EL (cell line): ENCODE measurements at regions not wholly inside any gene's neighbourhood (a gene's known extent, or its start where the extent isn't known, plus 50 kb on each side); places are given as distances from the start of the nearest gene placed in this dataset.

ENCODE experiments used
- DNase-seq: peaks from one replicate; pipeline ENCODE4 v3.0.0-alpha.2; 2016

DNA sequence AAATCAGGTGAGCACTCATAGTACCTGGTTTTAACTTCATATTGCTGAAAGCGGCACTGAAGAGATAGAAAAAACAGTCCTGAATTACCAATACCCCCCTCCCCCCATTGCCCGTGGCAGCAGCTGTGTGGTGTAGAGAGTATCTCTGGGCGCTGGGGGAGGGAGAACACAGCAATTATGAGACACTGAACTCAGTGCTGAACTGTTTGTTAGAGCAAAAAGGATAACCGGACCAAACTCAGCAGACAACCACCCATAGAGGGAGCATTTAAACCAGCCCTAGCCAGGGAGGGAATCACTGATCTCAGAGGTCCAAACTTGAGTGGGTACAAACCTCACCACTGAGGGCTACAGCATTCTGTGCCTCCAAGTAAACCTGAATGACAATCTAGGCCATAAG, 457.4 kb upstream of the TEX13C start:
- no peak for DNase-seq

DNA sequence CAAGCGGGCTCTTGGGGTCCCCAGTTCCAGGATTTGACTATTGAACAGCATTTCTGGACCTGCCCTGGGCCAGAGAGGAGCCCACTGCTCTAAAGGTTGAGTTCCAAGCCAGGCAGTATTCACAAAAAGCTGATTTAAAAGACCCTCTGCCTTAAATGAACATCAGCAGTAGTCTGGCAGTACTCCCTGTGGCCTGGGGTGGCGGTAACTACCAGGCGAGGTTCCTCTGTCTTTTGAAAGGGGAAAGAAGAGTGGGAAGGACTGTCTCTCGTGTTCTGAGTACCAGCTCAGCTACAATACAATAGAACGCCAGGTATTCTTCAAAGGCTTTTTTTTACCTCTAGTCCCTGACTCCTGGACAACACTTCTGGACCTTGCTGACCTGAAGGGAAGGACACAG, 456.4 kb upstream of the TEX13C start:
- no peak for DNase-seq

DNA sequence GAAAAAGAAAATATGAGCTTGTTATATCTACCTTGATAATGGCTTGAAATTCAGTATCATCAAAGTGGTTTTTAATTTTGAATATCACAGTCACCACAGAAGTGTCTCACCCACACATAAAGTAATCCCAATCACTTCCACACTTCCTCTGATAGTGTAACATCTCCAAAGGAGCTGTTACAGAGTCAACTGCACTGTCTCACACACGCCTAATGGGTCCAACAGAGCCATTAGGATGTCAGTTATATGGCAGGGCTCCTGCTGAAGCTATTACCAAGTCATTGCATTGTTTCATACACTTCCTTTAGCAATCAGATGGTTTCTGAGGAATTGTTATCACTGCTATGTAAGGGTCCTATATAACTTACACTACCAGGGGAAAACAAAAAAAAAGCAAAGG, 432.1 kb upstream of the TEX13C start:
- no peak for DNase-seq

DNA sequence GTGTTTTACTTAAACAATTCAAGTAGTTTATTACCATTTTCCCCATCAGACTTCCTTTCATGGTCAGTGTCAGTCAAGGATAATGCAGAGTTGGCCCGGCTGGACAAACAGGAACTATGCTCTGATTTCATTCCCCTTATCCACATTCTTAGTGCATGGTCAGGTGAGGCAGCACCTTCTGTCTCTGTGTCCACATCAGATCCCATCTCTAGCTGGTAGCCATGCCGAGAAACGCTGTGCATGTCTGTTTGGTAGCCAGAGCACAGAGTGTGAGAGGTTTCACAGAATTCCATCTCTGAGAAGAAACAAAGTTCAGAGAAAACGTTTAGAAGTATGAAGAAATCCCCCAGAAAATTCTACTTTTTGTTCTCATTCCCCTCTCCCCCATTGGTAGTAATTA, 423.7 kb upstream of the TEX13C start:
- no peak for DNase-seq

DNA sequence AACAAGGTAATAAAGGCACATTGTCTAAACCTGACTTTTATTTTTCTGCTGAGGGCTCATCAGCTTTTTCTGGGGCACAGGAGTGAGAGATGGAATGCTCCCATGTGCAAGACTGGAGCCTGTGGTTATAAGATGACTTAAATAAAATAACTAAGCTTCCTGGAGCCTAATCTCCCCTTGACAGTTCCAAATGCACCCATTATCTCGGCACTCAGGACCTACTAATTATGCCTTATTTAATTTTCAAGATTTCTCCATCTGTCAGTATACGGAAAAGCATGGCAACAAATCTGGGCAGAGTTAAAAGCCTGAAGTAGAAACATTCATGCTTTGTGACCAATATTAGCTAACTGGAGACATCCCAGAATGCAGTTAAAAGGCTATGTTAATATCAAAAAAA, 416.7 kb upstream of the TEX13C start:
- no peak for DNase-seq

DNA sequence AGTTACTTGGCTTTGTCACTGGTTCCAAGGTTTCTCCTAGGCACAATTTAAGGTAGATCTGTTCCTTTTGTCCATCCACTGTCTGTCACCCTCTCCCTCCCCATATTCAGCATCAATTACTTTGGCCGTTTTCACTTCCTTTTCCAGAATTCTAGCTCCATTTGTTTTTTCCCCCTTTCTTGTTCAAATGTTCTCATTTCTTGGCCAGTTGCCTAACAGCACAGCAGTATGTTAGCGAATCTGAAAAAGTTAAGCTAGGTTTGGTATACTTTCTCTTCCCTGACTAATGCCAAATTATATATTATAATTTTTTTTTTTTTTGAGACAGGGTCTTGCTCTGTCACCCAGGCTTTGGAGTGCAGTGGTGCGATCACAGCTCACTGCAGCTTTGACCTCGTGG, 409.1 kb upstream of the TEX13C start:
- DNase-seq = no peak

DNA sequence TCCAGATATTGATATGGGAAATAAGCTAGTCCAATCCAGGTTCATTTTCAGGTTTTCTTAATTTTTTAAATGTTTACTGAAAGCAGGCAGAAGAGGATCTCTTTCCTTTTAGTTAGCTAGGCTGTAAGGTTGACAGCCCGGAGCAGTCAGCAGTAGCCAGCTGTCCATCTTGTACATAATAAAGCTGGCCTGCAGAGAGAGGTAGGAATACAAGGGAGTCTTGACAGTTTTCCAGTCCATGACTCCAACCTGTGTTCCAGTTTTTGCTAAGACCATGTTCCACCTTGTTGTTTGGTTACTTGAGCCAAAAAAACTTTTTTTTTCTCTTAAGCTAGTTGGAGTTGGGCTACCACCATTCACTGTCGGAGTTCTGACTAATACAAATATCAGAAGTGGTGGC, 402.7 kb upstream of the TEX13C start:
- no peak for DNase-seq

DNA sequence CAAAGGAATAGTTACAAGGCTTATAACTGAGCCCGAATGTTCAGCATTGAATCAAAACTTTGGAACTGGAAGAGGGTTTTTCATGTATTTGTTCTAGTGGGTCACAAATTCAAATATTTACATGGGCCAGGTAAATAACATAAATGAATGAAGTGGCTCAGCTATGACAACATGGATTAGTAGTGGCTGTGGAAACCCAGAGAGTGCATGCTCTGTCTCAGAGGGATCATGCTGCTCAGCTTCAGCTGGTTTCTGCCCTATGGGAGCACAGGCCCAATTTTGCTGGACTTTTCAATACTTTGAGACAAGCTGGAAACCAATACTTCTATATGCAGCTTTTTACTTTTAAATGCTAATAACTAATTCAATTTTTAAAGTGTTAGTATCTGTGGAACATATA, 394.0 kb upstream of the TEX13C start:
- no peak for DNase-seq

DNA sequence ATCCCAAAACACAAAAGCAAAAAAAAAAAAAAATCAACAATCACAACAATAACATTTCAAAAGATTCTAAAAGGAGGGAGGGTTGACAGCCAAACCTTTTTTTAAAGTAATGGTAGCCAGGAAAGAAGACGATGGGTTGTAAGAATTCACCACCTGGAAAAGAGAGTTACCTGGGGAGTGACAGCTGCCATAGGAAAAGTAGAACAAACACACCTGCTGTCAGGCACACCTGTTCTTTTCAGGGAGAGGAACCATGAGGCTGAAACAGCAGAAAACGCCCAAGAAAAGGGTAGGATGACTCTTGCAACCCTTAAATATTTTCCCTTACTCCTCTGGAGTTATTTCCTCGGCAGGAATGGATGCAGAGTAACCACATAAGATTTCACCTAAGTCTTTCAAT, 388.4 kb upstream of the TEX13C start:
- DNase-seq = no peak

DNA sequence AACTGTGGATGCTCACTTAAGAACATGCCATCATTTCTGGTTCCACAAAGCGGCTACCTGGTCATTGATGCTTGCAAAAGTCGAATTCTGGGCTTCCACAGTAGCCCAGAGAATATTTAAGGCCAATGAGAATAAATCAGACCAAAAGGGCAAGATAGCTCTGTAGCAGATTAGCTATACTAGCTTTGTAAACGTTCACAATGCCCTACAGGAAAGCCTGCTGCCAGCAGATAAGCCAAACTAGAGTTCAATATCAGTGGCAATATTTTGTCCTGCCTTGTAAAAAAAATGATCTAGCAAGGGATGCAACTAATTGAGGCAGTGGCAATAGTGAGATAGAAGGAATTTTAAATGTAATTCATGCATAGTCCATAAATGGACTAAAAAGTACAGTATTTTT, 387.7 kb upstream of the TEX13C start:
- DNase-seq = no peak

DNA sequence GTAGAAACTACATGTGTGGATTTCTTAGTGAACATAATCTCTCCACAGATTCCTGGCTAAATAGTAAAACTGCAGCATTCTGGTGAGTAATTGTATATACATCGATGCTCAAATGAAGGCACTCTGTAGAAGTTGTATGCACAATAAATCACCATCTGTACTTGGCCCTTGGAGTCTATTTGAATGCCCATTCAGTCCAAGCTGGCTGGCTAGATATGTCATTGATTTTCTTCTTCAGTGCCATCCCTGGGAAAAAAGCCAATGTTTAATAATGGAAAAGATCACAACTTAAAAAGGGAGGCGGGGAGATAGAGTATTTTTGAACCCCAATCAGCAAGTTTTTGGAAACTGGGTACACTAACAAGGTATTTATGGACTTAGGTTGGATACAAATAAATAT, 381.0 kb upstream of the TEX13C start:
- DNase-seq = no peak

DNA sequence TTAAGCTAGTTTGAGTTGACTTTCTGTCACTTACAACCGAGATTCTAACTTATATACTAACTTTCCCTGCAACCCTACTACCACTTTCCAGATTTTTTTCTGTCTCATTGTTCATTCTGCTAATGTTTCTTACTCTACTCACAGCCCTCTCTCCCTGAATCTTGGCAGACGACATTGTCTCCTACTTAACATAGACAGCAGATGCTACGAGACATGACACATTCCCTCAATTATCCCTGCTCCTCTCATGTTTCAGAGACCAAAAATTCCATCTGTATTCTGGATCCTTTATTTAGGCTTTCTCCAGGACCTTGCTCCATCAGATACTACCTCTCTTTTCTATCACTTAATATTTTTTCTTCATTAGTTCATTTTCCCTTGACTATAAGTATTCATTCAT, 379.1 kb upstream of the TEX13C start:
- no peak for DNase-seq

DNA sequence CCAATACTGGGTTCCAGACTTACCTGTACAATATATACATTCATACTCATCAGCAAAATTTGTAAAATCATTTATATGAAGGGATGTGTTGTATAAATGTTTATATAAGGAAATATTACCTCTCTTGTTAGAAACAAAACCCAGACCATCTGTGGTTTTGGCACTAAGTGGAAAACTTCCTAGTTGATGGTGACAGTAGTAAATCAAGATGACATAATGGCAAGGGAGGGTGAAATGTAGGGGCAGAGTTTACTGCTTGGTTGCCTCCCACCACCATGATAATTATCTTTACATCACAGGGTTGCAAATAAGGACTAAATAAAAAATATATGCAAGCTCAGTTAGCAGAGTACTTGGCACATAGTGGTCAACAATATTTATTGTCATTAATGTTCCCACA, 365.3 kb upstream of the TEX13C start:
- DNase-seq = no peak

DNA sequence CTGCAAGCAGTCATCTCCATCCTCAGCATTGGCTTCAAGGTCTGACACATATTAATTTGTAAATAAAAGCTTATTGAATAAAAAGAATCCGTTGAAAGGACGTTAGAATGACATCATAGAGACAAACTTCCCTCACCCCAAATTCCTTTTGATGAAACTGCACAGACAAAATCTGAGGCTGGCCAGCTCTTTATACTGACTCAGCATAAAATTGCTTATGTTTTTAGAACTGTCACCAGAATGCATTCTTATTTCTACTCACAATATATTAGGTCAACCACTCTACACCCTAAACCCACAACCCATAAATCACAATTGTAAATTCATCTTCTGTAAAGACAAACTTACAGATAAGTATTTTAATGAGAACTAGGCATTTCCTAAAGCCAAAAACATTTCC, 359.2 kb upstream of the TEX13C start:
- no peak for DNase-seq

DNA sequence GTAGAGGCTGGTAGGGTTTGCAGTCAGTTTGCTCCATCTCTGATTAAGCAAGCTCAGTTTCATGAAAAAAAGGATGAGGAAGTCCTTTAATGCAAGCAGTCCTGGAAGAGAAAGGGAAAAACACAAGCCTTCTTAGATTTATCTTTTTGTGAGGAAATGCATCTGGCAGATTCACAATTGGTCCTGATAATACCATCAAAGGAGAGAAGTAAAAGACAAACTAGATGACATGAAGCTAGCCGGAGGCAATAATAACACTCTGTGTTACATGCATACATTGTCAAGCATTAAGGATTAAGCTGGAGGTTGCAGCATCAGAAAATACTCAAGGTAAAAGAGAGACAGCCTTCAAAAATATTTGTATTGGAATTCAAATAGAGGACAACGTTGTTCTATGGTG, 356.0 kb upstream of the TEX13C start, which contains the start of gene TENM1:
Gene TENM1 (minus strand): TSS at position 101 of the 400 bp plus-strand sequence.
- DNase-seq = no peak

DNA sequence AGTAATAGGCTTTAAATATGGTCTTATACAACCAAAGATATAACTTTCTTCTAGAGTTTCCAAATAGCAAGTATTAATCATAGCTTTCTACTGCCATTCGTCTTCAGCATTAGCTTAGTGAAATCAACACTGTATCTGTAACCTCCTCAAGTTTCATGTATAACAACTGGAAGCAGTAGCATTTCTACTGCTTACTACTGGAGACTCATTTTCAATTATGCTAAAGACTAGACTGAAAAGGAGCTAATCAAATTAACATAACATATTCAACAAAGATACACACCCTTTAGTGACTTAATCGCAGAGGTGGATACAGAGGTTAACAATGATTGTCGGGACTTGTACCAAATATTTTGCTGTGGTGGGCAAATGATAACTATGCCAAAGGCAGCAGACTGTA, 344.2 kb upstream of the TEX13C start:
- no peak for DNase-seq

DNA sequence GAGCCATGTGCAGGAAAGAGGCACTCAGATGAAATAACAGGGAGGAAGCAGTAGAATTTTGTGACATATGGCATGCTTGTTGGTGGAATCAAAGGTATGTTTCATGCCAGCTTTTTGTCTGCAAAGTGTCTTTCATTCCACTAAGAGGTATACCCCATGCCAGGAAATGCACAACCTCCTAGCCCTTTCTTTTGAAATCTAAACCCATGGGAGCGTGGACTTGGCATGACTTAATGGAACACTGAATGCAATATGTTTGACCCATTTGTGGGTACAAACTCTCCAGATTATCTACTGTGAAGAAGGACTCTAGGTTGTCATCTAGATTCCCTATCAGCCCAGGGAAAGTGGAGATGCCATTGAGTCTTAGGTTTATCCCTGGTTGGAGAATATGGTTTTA, 338.3 kb upstream of the TEX13C start:
- no peak for DNase-seq

DNA sequence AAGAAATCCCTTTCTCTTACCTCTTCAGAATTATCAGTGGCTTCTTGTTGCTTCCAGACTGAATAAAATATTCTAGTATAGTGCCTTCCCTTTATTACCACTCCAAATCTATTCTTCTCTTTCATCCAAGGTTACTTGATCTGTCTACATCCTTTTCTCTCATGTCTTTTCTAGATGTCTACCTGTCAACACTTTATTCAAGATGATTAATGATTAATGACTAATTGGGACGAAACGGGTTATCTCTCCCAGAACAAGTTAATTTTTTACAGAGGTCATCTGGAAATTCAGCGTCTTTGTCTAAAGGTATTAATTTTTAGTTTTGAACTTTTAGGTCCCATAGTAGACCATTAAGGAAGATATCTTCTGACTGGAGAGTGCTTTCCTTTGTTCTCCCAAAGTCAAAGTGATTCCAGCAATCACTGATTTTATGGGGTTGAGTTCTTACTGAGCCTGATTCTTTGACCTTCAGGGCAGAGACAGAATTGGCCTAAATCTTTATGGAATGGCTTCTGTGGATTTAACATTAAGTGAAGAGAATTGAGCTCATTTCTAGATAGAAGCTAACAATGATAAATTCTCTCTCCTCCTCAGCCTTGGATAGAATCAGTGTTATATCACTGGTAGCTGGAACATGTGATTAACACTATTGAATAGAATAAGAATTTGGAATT, 335.4 kb upstream of the TEX13C start:
- DNase-seq = no peak

DNA sequence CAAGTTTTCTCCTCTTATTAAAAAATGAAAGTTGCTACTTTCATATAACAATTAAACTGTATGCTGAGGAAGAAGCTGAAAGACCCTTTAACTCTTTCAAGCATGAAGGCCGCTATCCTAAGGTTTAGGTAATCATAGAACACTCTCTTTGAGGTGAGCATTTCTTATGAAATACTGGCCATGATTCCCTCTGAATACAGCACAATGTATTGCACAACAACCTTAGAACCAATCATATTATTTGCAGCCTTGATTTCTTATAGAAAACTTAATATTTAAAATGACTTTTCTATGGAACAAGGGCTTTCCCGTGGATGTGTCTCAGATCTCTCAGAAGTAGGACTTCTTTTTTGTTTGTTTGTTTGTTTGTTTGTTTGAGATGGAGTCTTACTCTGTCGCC, 333.4 kb upstream of the TEX13C start:
- DNase-seq = no peak

DNA sequence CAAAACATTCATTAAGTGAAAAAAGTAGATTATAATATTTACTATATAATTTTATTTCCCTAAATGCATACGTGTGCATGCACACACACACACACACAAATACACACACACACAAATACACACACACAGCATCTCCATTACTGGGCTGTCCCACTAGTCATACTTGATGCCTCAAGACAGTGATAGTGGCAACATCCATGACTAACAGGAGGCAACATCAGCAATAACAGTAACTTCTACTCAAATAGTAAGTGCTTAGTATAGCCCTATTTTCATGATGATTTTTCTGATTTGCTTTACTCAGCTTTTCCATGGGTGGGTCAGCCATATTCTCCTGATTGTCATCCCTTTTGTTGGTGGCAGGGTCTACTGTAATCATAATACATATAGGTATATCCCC, 325.9 kb upstream of the TEX13C start:
- DNase-seq = no peak

DNA sequence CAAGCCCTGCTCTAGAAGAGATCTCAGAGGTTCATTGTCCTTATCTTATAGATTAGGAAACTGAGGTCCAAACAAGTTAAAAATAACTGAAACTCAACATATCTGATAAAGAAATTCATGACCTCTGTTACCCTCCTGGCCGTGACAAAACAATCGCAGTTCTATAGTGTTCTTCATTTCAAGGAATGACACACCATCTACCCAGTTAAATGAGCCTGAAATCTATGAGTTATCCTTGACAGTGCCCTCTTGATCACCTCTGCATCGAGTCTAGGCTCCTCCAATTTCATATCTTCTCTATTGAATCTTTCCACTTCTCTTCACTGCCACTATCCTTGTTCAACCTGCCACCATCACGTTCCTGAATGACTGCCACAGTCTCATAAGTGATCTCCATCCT, 325.3 kb upstream of the TEX13C start:
- no peak for DNase-seq

DNA sequence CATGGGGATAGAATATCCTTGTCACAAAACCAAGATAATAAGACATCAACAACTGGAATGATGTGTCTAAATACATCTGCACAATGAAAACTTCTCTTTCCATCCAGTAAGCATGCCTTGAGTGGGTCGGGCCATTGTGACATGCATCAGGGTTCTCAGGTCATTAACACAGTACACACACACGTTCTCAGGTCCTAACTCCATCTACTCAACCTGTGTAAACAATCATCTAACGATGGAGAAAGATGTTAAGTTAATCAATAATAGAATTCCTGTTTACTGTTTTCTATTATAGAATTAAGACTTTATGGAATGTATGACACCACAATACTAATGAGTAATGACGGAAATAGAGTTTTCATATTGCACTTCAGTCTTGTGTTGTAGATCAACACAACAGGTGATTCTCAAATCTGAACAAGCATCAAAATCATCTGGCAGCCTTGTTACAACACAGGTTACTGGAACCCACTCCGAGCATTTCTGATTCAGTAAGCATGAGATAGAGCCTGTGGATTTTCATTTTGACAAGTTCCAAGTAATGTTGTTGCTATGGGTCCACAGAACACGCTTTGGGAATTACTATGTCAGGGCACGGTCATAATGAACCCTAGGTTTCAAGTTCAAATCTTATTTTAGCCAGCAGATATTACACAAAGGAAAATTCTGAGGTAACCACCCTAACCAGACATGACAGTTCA, 315.8 kb upstream of the TEX13C start:
- DNase-seq = no peak

DNA sequence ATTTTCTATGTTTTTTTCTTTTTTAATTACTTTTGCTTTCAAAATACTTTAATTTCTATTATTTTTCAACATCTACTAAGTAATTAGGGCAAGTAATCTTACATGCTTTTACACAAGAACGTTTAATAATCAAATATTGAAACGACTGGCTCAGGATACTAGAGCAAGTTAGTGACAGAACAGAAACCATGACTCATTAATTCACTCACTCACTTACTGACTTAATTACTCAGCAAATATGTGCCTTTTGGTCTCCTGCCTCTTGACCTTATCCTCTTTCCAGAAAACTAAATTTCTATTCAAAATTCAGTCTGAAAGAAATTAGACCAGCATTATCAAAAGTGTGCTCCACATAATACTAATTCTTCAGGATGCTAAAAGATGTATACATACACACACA, 314.9 kb upstream of the TEX13C start:
- DNase-seq = no peak

DNA sequence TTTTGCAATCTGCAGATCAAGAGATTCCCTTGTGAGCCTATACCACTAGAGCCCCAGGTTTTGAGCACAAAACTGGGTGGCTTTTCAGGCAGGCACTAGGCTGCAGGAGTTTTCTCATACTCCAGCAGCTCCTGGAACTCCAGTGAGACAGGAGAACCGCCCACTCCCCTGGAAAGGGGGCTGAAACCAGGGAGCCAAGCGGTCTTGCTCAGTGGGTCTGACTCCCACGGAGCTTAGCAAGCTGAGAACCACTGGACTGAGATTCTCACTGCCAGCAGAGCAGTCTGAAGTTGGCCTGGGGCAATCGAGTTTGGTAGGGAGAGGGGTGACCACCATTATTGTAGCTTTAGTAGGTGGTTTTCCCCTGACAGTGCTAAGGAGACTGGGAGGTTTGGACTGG, 313.8 kb upstream of the TEX13C start:
- DNase-seq = no peak

DNA sequence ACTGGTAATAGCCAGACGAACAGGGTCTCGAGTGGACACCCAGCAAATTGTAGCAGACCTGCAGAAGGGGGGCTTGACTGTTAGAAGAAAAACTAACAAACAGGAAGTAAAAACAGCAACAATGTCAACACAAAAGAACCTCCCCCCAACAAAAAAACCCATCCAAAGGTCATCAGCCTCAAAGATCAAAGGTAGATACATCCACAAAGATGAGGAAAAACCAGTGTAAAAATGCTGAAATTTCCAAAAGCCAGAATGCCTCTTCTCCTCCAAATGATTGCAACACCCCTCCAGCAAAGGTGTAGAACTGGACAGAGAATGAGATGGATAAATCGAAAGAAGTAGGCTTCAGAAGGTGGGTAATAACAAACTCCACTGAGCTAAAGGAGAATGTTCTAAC, 313.0 kb upstream of the TEX13C start:
- DNase-seq = no peak
